HG03280 (cell line): ENCODE measurements at regions not wholly inside any gene's neighbourhood (a gene's known extent, or its start where the extent isn't known, plus 50 kb on each side); places are given as distances from the start of the nearest gene placed in this dataset.

Source experiments
- ATAC-seq: cut with Tn5 transposase; IDR thresholded peaks from one replicate; pipeline ENCODE4 v1.9.1; 2021; ENCODE audit warnings: mild to moderate bottlenecking, moderate library complexity; ENCODE audit not compliant: unreplicated experiment

DNA sequence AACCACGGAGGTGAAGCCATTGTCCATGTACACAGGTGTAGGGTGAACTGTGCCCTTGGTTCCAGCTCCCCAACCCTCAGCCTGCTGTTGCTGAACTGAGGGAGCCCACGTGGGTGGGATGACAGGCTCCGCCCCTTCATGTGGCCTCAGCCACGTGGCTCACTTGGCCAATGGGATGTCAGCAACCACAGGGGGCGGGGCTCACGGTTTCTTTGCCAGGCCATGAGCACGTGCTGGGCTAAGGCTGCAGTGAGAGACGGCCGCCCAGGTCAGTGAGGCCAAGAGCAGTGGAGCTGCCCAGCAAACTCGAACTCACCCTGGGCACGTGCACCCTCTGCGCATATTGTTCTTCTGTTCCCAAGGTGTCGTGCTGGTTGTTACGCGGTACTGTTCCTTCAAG is 282.6 kb downstream of the IRF8 start:
- ATAC-seq = no peak

DNA sequence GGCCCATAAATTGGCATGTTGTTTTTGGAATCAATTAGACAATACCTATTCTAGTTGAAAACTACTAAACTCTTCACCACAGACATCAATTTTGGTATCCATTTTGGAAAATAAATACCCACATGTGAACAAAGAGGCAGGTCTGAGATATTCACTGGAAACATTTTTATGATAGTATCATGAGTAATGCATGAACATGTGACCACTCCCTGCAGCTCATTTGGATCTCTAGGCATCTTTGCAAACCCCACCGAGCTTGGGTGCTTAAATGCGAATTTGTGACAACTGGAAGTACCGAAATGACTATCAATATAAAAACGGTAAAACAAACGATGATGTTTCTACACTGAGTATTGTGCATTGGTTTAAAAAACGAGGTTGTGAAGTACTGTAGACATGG is 285.2 kb downstream of the IRF8 start:
- ATAC-seq = no peak

DNA sequence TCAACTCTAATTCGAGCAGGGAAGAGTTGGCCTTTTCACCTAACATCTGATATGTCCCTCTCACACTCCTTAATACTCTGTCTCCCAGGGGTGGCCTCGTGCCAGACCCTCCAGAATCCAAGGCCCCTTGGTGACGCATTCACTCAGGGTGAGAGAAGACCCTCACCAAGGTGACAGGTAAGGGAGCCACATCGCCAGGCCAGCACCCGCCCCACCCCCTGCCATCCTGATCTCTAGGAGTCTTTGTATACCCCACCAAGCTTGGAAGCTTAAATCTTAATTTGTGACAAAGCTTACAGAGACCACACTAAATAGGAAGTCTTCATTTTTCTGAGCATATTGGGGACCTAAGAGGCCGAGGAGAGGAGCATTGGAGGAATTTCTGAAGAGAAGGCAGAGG is 286.1 kb downstream of the IRF8 start:
- ATAC-seq = no peak

DNA sequence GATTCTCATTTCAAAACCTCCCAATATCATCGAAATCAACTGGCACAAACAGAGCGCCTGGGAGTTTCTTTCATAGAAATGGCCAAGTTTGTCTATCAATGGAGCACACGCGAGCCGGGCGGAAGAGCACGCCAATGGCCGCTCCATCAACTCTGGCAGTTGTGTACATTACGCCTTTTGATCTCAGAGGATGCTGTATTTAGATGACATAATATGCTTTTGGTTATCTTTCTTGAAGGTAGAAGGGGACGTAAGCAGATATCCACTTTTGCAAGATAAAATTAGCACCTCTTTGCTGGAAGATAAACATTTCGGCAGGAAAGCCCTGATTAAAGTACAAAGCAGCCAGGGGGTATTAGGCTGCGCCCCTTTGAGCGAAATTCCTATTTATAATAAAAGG is 287.4 kb downstream of the IRF8 start:
- ATAC-seq = no peak

DNA sequence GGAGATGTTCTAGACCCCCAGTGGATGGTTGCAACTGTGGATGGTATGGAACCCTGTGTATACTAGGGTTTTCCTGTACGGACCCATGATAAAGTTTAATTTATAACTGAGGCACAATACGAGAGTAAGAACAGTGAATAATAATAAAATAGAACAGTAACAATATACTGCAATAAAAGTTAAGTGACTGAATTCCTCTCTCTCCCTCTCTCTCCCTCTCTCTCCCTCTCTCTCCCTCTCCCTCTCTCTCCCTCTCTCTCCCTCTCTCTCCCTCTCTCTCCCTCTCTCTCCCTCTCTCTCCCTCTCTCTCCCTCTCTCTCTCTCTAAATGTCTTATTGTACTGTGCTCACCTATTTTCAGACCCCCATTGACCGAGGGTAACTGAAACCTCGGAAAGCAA is 291.0 kb downstream of the IRF8 start:
- ATAC-seq = no peak

DNA sequence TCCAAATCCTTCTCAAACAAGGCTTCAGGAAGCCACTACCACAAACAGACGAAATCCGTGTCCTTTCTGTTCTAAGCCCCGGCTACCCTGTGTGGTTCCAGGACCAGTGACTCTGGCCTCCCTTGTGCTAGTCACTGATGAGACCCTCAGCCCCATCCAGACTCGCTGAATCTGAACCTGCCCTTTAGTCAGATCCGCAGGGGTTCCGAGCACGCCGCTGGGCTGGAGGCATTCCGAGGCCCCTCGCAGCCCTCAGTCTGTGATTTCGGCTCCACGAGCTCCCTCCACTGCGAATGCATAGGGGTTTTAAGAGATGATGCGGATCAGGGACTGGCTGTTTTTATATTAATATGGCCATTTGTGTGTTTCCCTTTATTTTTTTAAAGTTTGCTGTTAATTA is 292.7 kb downstream of the IRF8 start:
- no peak for ATAC-seq

DNA sequence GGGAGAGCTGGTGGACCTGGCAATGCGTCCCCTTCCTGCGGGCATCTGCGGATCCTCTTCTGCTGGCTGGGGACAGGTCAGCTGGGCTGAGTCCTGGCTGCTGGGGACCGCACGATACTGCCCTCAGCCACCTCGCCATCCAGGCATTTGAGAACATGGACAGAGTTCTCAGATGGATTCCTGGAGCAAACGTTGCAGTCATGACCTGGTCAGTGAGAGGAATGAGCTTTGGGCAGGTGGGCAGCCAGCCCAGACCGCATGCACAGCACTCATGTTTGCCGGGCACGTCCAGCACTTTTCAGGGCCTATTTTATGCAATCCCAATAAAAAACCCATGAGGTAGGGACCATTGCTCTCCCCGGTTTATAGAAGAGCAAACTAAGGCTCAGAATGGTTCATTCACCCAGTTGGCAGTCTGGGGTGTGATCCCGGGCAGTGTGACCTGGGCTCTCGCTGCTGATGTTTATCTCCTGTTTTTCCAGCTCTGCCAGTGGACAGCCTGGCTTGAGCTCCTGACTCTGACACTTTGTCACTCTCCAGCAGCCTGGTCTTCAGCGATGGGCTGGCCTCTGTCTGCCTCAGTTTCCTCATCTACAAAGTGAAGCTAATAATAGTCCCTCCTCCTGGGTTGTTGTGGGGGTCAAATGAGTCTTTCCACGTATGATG is 294.7 kb downstream of the IRF8 start:
- ATAC-seq = no peak

DNA sequence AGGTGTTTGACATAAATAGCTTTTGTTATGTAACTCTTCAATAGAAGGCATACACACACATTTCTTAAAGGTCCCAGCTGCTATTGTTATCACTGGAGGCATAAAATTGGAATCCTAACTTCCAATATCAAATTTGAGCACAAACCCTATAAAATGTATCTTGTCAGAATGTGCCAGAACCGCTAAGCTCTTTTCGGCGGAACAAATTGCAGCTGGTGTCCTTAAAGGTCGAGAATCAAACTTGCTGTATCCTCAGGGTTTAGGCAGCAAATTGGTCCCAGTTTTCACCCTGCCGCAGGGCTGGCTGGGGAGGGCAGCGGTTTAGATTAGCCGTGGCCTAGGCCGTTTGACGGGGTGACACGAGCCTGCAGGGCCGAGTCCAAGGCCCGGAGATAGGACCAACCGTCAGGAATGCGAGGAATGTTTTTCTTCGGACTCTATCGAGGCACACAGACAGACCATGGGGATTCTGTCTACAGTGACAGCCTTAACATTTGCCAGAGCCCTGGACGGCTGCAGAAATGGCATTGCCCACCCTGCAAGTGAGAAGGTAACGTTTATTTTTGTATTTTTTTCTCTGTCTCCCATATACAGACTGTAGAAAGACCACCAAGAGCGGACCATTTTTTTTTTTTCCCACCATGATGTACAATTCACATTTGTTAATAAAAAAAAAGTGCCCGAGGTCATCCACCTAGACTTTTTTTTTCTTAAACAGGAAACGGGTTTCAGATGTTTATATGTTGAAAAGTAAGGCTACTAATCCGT is 297.1 kb downstream of the IRF8 start:
- no peak for ATAC-seq

DNA sequence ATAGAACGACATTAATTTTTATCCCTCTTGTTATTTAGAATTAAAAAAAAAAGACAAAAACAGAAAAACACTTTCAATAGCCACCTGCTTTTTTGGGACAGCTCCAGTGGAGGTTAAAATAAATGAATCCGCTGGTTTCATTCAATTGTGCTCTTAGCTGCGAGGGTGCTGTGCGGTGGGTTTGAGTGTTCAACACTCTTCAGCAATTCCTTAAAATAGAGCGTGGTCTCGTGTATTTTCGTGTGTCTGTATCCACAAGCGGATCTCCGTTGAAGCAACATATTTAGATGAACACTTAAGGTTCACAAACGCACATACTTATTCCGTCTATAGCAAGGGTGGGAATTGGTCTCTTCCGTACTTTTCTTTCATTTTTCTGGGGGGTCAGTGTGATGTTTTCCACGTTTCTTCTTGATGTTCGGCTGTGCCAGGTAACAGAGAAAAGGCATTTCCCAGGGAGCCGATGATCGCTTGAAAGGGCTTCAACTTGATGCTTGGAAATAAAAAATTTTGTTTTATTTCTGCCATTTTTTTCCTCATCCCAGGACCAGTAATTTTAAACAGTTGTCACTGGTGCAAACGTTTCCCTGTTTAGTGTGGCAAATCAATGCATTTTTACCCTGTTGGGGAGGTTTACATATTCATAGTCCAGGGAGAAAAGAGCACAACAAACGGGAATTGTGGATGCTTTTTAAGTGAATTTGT is 297.9 kb downstream of the IRF8 start:
- no peak for ATAC-seq

DNA sequence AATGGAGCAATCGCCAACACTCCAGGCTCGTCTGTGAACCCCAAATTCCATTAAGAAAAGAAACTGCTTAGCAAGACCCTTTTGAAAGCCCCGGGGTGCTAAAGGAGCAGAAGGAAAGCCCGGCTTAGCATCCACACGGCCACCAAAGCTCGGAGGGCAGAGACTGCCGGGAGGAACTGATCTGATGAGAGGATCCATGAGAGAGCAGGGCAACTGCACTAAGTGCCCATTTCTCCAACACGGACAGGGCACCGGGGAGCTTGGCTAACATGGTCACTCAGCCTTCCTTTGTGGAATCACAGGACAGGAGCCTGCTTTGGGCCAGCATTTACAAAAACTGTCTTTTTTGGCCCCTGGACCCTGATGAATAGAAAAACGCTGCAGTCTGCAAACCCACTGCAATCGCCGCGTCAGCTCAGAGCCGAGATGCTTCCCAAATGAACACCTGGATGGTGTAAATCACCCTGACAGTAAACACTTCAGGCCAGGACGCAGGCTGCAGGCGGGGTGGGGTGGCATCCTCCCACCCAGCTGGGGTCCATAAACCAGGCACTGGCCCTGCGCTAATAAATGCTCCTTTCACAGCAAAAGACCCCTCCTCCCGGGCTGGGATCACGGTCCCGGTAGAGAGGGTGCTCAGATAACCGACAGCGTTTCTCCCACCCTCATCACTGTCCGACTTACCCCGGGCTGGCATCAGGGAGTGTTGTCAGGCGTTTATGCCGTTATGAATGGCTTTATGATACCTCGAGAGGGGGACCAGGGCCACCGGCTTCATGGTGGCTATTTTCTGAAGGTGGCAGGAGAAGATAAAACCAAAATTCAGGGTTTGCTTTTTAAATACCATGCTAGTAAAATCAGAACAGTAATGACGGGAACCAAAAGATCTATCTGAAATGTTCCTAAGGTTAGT is 299.5 kb downstream of the IRF8 start:
- ATAC-seq = no peak

DNA sequence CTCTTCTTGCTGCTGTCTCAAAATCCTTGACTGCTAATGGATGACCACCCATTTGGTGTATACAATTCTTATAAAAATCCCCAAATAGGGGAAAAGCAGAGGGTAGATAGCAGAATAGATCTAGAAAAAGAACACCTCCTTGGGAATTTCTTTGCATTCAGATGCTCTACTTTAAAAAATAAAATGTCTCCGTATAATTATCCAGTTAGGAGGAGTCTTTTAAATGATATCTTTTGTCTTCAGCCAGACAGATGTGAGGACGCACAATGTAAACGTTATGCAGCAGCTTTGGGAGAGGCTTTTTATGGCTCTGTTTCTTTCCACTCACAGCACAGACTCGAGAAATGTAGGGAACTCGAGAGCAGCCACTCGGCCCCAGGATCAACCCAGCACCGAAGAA is 300.2 kb downstream of the IRF8 start:
- ATAC-seq = no peak

DNA sequence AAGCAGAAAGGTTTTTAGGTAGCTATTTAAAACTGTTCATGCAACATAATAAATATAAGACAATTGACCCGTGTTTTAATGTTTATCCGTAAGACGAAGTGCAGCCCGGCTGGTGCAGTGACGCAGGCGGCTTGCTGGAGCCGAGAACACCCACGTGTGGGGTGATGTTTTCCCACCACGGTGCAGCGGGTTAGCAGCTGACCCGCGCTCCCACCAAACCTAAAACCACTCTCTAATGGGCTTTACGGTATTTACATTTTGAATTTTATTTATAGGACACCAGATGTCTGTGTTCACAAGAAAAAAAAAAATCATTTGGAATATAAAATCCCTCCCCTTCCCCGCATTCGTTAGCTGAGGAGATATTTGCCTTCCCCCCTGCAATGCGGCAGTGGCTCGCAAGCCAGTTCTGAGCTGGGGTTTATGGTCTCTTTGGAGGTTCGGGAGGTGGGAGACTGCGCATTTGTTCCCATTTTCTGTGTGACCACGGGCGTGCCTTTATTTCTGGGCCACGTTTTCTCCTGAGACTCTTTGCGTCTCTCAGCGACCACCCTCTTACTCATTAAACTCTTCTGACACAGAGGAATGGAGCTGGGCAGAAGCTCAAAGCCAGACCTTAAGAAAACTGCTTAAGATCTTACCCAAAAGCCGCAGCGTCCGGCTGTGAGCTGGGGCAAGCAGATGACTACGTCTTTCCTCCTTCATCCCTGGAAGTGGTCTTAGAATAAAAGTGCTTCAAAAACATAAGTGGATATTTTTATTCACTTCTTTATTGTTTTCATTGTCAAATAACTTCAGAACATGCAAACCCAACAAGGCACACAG is 301.1 kb downstream of the IRF8 start:
- ATAC-seq = no peak

DNA sequence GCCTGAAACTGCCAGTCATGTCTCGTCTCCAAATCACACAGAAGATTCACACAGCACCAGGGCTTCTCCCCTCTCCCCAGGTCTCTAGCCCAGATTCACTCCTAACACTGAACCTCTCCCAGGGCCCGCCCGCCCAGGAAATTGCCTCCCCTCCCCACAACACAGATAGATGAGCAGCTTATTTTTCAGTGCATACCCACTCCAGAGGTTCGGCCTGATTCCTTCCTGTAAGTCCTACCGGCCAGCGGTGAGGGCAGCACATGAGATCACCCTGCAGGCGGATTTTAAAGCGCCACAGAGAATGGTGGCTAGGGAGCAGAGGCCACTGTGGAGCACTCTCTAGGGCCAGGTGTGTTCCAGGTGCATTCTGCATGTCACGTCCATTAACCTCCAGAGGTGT is 301.8 kb downstream of the IRF8 start:
- ATAC-seq = no peak

DNA sequence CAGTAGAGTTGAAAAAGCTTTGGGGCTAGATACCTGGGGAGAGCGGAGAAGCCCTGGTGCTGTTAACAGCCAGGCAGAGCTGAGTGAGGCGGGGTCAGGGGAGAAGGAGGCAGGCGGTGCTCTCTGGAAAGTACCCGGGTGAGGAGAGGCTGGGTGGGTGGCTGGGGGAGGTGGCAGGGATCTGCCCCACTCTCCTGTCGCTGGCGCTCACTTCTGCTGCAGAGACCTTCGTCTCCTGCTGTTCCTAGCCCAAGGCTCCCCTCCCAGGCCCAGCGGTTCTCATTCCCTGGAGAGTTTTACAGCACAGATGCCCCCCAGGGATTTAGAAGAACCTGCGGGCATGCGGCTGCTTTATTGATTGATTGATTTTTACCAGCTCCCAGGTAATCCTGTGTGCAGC is 302.8 kb downstream of the IRF8 start:
- no peak for ATAC-seq

DNA sequence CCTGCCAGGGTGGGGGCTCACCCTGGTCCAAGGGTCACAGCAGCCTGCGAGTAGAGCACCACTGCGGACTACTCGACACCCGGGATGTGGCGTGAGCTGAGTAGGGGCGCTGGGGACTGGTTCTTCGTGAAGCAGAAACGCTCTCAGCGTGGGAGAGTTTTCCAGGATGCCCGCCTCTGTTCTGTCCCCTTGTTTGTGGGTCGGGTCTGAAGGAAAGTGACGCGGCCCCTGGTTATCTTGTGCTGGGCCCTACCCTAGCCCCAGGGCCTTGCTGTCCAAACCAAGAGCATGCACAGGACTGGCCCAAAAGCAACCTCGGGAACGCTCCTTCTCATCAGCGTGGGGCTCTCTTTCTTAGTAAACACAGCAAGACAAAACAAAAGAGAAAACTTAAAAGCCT is 303.3 kb downstream of the IRF8 start:
- no peak for ATAC-seq

DNA sequence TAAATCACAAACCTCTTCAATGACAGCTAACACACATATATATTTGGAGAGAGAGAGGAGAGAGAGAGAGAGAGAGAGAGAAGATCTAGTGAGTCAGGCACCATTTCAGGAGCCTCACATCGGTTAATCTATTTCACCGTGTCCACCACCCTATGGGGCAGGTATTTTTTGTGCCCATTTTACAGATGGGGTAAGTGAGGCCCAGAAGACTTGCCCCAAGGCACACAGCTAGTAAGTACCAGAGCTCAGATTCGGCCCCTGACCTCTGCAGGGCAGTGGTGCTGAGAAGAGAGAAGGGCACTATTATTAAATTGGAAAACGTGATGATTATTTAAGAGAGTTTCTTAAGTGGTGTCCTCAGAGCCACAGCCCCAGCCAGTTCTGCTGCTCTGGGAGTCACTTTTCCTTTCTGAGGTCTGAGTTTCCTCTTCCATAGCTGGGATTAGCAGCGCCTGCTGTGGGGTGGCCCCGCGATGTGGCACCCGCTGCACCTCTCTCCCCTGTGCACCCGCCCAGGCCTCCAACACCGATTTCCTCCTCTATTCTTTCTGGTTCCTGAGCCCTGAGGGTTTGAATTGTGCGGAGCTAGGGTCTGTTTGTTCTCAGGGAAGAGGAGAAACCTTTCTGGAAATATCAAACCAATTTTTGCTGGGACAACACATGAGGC is 303.9 kb downstream of the IRF8 start:
- no peak for ATAC-seq

DNA sequence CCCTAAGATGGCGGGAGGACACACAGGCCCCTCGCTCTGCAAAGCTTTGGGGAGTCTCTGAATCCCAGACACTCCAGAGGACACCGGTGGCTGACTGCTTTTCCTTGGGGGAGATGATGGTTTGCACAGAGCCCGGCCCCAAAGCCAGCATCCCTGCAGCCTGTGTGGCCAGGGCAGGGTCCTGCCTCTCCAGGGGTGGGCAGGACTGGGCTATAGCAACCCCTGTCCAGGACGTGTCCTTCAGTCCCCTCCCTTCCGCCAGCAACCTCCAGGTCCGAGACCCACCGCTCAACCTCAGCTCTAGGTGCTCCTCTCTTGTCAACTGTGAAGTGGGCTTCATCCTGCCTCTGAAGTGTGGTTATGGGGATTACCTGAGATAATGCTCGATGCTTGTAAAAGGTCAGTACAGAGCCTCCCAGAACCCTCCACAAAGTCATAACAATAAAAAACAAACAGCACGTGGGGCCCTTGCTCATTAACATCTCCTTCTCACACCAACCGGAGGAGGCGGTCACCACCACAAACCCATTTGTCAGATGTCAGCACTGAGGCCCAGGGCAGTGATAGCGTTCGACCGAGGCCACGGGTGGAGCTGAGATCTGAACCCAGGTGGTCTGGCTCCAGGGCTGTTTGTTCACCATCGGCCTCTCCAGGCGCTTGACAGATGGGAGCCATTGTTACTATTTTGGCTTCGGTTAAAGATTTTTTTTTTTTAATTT is 304.8 kb downstream of the IRF8 start:
- ATAC-seq = no peak

DNA sequence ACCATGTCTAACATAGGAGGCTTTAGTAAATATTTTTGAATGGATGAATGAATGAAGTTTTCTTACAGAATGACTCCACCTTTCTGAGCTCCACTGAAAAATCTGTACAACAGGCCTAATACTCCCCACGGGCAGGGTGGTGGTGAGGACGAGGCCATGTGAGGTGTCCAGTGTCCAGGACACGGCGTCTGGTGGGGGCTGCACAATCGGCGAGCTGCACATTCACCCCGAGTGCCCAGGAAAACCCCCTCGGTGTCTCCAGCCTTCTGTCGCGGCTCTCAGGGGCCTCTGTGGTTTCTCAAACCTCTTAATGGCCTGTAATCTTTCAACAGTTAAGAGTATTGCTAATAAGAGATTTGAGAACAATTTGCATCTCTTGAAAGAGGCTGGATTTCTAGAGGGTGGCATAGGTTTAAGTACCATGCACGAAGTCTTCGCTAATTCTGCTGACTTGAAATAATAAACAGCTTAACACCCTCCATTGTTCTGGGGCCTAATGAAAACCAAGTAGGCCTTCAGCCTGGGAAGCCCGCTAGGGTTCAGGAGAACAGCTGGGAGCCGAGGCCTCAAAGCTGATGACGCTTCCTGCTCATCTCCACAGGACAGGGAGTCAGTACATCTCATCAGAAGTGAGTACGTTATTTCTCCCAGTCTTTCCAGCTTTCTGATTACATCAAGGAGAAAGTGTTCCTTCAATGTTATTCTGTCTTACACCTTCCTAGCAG is 304.6 kb upstream of the FOXF1 start:
- no peak for ATAC-seq
